PFSK-1 (cell line): ENCODE measurements at regions not wholly inside any gene's neighbourhood (a gene's known extent, or its start where the extent isn't known, plus 50 kb on each side); places are given as distances from the start of the nearest gene placed in this dataset.

ENCODE experiments used
- FOXP2 ChIP-seq: optimal IDR thresholded peaks from 2 replicates; pipeline ENCODE3; 2011; ENCODE audit warnings: borderline replicate concordance, control low read depth, inconsistent platforms; ENCODE audit not compliant: insufficient read depth; ENCODE audit errors: extremely low read length, extremely low read depth
- POLR2AphosphoS5 ChIP-seq: IDR thresholded peaks from 2 replicates; pipeline ENCODE4 v1.6.1; 2012; ENCODE audit warnings: low read depth, mild to moderate bottlenecking, control low read depth, low read length, moderate library complexity
- SIN3A ChIP-seq: IDR thresholded peaks from 2 replicates; pipeline ENCODE4 v1.6.1; 2012; ENCODE audit warnings: mild to moderate bottlenecking, low read length, moderate library complexity, borderline replicate concordance; ENCODE audit not compliant: insufficient read depth
- TAF1 ChIP-seq: IDR thresholded peaks from 2 replicates; pipeline ENCODE4 v1.6.1; 2012; ENCODE audit warnings: low read length, control low read depth, borderline replicate concordance; ENCODE audit not compliant: insufficient read depth
- TF ChIP-seq, protein P1 (sequence below), 2 experiments: IDR thresholded peaks; 2 replicates each; pipeline versions ENCODE4 v1.6.1 to v1.8.0; 2011 to 2012; ENCODE audit warnings: low read depth in 2 of 2, low read length in 2 of 2, control low read depth in 1 of 2, inconsistent platforms in 1 of 2, mild to moderate bottlenecking in 1 of 2, moderate library complexity in 1 of 2; ENCODE audit not compliant: insufficient read depth in 1 of 2

DNA sequence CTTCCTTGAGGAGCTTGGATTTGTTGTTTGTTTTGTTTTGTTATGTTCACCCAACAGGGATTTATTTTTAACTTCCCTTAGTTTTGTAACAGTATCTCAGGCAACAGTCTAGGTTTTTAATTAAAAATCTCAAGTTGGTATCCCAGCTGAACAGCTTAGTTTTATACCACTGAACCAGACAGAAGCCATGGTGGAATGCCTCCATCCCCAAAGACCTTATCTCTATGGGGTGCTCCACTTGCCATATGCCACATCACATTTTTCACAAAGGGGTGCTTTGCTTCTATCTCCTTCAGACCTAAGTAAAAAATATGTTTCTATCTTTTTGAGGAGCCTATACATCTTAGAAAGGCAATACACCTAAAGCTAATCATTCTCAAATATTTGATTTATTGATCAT is 715.8 kb upstream of the KIF2B start:
- no peak for TF ChIP-seq SIN3A
- no peak for TF ChIP-seq TAF1
- no peak for TF ChIP-seq FOXP2
- no peak for TF ChIP-seq POLR2AphosphoS5
- TF ChIP-seq, protein P1, sequence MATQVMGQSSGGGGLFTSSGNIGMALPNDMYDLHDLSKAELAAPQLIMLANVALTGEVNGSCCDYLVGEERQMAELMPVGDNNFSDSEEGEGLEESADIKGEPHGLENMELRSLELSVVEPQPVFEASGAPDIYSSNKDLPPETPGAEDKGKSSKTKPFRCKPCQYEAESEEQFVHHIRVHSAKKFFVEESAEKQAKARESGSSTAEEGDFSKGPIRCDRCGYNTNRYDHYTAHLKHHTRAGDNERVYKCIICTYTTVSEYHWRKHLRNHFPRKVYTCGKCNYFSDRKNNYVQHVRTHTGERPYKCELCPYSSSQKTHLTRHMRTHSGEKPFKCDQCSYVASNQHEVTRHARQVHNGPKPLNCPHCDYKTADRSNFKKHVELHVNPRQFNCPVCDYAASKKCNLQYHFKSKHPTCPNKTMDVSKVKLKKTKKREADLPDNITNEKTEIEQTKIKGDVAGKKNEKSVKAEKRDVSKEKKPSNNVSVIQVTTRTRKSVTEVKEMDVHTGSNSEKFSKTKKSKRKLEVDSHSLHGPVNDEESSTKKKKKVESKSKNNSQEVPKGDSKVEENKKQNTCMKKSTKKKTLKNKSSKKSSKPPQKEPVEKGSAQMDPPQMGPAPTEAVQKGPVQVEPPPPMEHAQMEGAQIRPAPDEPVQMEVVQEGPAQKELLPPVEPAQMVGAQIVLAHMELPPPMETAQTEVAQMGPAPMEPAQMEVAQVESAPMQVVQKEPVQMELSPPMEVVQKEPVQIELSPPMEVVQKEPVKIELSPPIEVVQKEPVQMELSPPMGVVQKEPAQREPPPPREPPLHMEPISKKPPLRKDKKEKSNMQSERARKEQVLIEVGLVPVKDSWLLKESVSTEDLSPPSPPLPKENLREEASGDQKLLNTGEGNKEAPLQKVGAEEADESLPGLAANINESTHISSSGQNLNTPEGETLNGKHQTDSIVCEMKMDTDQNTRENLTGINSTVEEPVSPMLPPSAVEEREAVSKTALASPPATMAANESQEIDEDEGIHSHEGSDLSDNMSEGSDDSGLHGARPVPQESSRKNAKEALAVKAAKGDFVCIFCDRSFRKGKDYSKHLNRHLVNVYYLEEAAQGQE (IDR thresholded peaks at IDR 0.05; ENCODE audit: insufficient read depth in 1 of 2, low read depth in 2 of 2, low read length in 2 of 2): no peak

DNA sequence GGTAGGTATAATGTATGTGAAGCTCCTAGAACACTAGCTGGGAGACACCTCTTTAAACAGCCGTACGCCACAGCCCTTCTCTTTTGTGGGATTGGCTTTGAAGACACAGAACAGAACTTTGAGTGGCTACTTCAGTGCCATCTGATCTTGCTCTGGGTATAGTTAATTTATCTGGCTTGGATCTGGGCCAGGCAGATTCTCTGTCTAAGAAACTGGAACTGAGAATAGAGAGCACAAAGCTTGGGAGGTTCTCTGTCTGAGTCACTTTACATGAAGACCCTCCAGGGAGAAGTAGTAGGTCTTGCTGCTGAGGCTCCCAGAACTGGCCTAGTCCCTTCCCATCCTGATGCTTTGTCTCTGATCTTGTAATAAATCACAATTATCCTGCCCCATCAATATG is 721.0 kb upstream of the KIF2B start:
- TF ChIP-seq FOXP2: no peak
- TF ChIP-seq, protein P1 (IDR thresholded peaks at IDR 0.05; ENCODE audit: insufficient read depth in 1 of 2, low read depth in 2 of 2, low read length in 2 of 2): no peak
- no peak for TF ChIP-seq POLR2AphosphoS5
- no peak for TF ChIP-seq SIN3A
- TF ChIP-seq TAF1: no peak

DNA sequence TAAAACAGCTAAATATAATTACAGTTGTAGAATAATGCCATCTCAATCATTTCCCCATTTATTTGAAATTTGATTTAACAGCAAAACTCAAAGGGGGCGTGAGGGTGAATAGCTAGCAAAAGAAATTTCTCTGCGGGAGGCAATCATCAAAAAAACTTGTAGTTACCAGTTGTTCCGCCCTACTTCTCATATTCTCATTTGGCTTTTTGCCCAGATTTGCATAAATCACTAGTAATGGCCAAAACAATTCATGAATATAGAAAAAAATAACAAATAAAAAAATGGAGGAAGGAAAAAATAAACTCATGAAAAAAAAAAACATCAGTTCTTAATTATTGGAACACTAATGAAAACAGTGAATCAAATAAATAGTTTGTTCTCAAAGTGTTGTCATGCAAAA is 722.6 kb upstream of the KIF2B start:
- TF ChIP-seq FOXP2 (no peak), POLR2AphosphoS5 (no peak), SIN3A (no peak), TAF1 (no peak)
- TF ChIP-seq, protein P1 (IDR thresholded peaks at IDR 0.05; ENCODE audit: insufficient read depth in 1 of 2, low read depth in 2 of 2, low read length in 2 of 2): no peak

DNA sequence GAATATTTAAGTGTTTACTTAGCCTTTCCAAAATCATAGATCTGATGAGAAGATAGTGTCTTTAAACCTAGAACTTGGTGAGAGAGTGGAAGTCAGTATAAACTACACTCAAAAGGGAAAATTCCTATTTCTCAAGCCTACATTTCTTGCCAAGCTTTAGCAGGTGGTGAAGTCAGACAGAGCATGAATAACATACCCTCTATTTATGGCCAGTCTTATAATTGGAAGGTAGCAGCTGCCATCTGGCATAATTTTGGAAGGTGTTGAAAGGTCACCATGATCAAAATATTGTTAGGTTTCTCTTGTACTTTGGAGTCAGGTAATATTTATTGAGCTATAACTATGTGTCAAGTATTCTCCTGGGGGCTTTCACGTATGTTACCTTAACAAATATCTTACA is 729.3 kb upstream of the KIF2B start:
- no peak for TF ChIP-seq FOXP2
- TF ChIP-seq, protein P1 (IDR thresholded peaks at IDR 0.05; ENCODE audit: insufficient read depth in 1 of 2, low read depth in 2 of 2, low read length in 2 of 2): no peak
- no peak for TF ChIP-seq POLR2AphosphoS5

DNA sequence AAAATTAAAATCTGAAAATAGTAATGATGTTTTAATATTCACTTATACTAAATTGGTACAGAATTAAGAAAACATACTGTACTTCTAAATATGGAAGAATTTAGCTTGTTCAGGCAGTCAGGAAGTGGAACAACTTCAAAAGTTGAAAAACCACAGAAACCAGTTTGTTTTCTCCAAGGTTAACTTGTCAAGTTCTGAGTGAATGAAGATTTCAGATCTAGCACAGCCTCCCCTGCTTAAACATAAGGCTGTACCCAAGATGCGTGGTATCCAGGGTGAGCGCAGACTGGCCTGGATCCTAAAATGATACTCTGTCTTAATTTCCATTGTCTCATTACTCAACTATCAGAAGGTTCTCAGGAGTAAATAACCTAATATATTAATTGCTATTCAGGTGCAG is 730.7 kb upstream of the KIF2B start:
- TF ChIP-seq, protein P1 (IDR thresholded peaks at IDR 0.05; ENCODE audit: insufficient read depth in 1 of 2, low read depth in 2 of 2, low read length in 2 of 2): no peak
- TF ChIP-seq POLR2AphosphoS5: no peak
- TF ChIP-seq FOXP2: no peak
- TF ChIP-seq TAF1: no peak
- no peak for TF ChIP-seq SIN3A
